Right atrium auricular region (tissue), 2 donors: ENCODE measurements at regions not wholly inside any gene's neighbourhood (a gene's known extent, or its start where the extent isn't known, plus 50 kb on each side); places are given as distances from the start of the nearest gene placed in this dataset.
"Not testable (repeated sequence)": the region's sequence is repeated elsewhere in the genome, so short reads cannot be mapped to it uniquely, and the experiment has no call there.

ENCODE experiments used
- DNase-seq: peaks from one replicate; pipeline ENCODE4 v3.0.0-alpha.2; 2019; ENCODE audit warnings: low spot score
- H3K27ac ChIP-seq, 2 donors: fragments of 200-600 bp; sonication (generic); 1 replicate in 1 of 2; 2 replicates in 1 of 2; pipeline ENCODE4 v1.5.1; 2016 to 2019
- H3K27me3 ChIP-seq, 2 donors: fragments of 200-600 bp; sonication (generic); one replicate each; pipeline versions ENCODE4 v1.5.1 to v1.6.0; 2017 to 2019
- H3K36me3 ChIP-seq: fragments of 200-600 bp; sonication (generic); one replicate; pipeline ENCODE4 v1.5.1; 2016
- H3K4me1 ChIP-seq, 2 donors: fragments of 200-600 bp; sonication (generic); one replicate each; pipeline versions ENCODE4 v1.5.1 to v1.6.0; 2017 to 2019
- H3K4me3 ChIP-seq, 2 donors: fragments of 200-600 bp; sonication (generic); 1 replicate in 1 of 2; 2 replicates in 1 of 2; pipeline ENCODE4 v1.5.1; 2017 to 2019; ENCODE audit warnings: mild to moderate bottlenecking in 1 of 2, moderate library complexity in 1 of 2
- H3K9me3 ChIP-seq, 2 donors: fragments of 200-600 bp; sonication (generic); one replicate each; pipeline ENCODE4 v1.5.1; 2019
- TF ChIP-seq, protein P1 (sequence below), 2 donors: fragments of 200-600 bp; sonication (generic); IDR thresholded peaks; one replicate each; pipeline ENCODE4 v1.5.1; 2019; ENCODE audit warnings: antibody characterized with exemption in 2 of 2

DNA sequence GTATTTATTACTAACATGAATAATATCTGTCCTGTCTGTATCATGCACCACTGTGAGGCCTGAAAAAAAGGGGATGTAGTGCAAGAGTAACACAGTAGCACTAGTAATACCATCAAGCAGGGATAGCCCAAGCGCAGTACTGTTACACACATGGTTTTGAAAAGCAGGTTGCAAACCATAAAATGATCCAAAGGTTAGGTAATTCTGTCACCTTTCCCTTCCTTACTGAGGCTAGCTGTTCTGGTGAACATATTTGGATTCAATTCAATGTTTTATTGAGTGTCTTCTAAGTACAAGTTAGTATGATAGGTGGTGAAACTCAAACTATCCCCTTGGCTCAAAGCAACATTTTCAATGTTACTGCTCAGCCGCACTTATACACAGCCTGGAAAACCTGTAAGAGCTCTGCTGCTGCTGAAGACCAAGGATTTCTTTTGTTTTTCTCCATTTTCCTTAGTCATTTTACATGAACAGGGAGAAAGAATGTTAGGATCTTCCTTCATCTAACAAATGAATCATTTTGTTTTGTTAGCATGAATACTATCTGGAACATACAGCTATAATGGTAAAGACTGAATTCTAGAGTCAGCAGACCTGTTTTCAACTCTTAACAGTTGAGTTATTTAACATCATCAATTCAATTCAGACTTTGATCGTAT, 102.5 kb upstream of the ITPRID2 start:
- TF ChIP-seq, protein P1, sequence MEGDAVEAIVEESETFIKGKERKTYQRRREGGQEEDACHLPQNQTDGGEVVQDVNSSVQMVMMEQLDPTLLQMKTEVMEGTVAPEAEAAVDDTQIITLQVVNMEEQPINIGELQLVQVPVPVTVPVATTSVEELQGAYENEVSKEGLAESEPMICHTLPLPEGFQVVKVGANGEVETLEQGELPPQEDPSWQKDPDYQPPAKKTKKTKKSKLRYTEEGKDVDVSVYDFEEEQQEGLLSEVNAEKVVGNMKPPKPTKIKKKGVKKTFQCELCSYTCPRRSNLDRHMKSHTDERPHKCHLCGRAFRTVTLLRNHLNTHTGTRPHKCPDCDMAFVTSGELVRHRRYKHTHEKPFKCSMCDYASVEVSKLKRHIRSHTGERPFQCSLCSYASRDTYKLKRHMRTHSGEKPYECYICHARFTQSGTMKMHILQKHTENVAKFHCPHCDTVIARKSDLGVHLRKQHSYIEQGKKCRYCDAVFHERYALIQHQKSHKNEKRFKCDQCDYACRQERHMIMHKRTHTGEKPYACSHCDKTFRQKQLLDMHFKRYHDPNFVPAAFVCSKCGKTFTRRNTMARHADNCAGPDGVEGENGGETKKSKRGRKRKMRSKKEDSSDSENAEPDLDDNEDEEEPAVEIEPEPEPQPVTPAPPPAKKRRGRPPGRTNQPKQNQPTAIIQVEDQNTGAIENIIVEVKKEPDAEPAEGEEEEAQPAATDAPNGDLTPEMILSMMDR (IDR thresholded peaks at IDR 0.05): no peak
- Histone ChIP-seq H3K4me1 (no peaks in the 10 kb centered on the region), H3K4me3 (no peak overlapping the region), H3K27me3 (no peaks in the 10 kb centered on the region), H3K36me3 (no peaks in the 10 kb centered on the region), H3K9me3 (peaks cover 0 to 14% of the 10 kb centered on the region in 2 donors), H3K27ac (no peak overlapping the region)
- no peak for DNase-seq

- TF ChIP-seq, protein P1 (IDR thresholded peaks at IDR 0.05): no peak
- Histone ChIP-seq H3K4me3 (no peak overlapping the region), H3K4me1 (no peaks in the 10 kb centered on the region), H3K36me3 (no peaks in the 10 kb centered on the region), H3K27me3 (no peaks in the 10 kb centered on the region), H3K9me3 (peaks cover 0 to 14% of the 10 kb centered on the region in 2 donors), H3K27ac (no peak overlapping the region)
- no peak for DNase-seq
Observed at GRCh38 chr2:181789827-181790448, 101.6 kb upstream of the ITPRID2 start.

GRCh38 chr2:181790716-181791649, 100.5 kb upstream of the ITPRID2 start:
- Histone ChIP-seq H3K4me3 (no peak overlapping the region), H3K4me1 (no peaks in the 10 kb centered on the region), H3K27me3 (no peaks in the 10 kb centered on the region), H3K27ac (no peak overlapping the region), H3K36me3 (no peaks in the 10 kb centered on the region), H3K9me3 (peaks cover 0 to 14% of the 10 kb centered on the region in 2 donors)
- no peak for DNase-seq
- TF ChIP-seq, protein P1 (IDR thresholded peaks at IDR 0.05): no peak

- TF ChIP-seq, protein P1 (IDR thresholded peaks at IDR 0.05): no peak
- Histone ChIP-seq H3K27ac (no peak overlapping the region), H3K4me1 (no peaks in the 10 kb centered on the region), H3K4me3 (no peak overlapping the region), H3K27me3 (no peaks in the 10 kb centered on the region), H3K36me3 (no peaks in the 10 kb centered on the region), H3K9me3 (peaks cover 0 to 14% of the 10 kb centered on the region in 2 donors)
- DNase-seq: no peak
Observed at GRCh38 chr2:181792906-181793305, 98.6 kb upstream of the ITPRID2 start.

GRCh38 chr2:181798022-181798421, 93.5 kb upstream of the ITPRID2 start:
- no peaks in the 10 kb centered on the region for H3K4me1 ChIP-seq
- no peak overlapping the region for H3K27ac ChIP-seq
- H3K4me3 ChIP-seq: no peak overlapping the region
- no peak for DNase-seq
- TF ChIP-seq, protein P1 (IDR thresholded peaks at IDR 0.05): no peak
- no peaks in the 10 kb centered on the region for H3K36me3 ChIP-seq
- H3K9me3 ChIP-seq: peaks cover 0 to 17% of the 10 kb centered on the region in 2 donors
- no peaks in the 10 kb centered on the region for H3K27me3 ChIP-seq

DNA sequence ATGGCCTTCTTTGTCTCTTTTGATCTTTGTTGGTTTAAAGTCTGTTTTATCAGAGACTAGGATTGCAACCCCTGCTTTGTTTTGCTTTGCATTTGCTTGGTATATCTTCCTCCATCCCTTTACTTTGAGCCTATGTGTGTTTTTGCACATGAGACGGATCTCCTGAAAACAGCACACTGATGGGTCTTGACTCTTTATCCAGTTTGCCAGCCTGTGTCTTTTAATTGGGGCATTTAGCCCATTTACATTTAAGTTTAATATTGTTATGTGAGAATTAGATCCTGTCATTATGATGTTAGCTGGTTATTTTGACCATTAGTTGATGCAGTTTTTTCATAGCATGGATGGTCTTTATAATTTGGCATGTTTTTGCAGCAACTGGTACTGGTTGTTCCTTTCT, 89.2 kb upstream of the ITPRID2 start:
- not testable (repeated sequence) for H3K27ac ChIP-seq, H3K27me3 ChIP-seq, H3K4me1 ChIP-seq, H3K4me3 ChIP-seq, H3K36me3 ChIP-seq, DNase-seq
- H3K9me3 ChIP-seq: peaks cover 0 to 15% of the 10 kb centered on the region in 2 donors

GRCh38 chr2:181803903-181804799, 87.4 kb upstream of the ITPRID2 start:
- H3K4me1 ChIP-seq, H3K4me3 ChIP-seq, DNase-seq, H3K27me3 ChIP-seq, H3K36me3 ChIP-seq, H3K27ac ChIP-seq: not testable (repeated sequence)
- peaks cover 0 to 15% of the 10 kb centered on the region in 2 donors for H3K9me3 ChIP-seq
